H1 (cell line): ENCODE measurements at regions not wholly inside any gene's neighbourhood (a gene's known extent, or its start where the extent isn't known, plus 50 kb on each side); places are given as distances from the start of the nearest gene placed in this dataset.
"Not testable (repeated sequence)": the region's sequence is repeated elsewhere in the genome, so short reads cannot be mapped to it uniquely, and the experiment has no call there.

ENCODE experiments used
- CTCF ChIA-PET: fragments of 300-600 bp; sonication (Branson Sonifier 250); formaldehyde crosslinking; loops from one replicate; lab custom pipeline; 2021; ENCODE audit not compliant: partially characterized antibody; lab: Charles Lee
- POLR2A ChIA-PET: fragments of 300-600 bp; sonication (Branson Sonifier 250); formaldehyde crosslinking; loops from one replicate; lab custom pipeline; 2021; ENCODE audit warnings: inconsistent platforms; ENCODE audit not compliant: partially characterized antibody; lab: Charles Lee
- DNase-seq, 2 experiments: peaks; one replicate each; pipeline versions ENCODE4 v3.0.0 to v3.0.0-alpha.2; 2010 to 2022; ENCODE audit warnings: low spot score in 2 of 2, low read depth in 1 of 2, mixed read lengths in 1 of 2
- FAIRE-seq: peaks from 2 replicates; lab custom pipeline; 2011; peaks lifted over from hg19 to GRCh38; lab: Jason Lieb, UNC
- H2AFZ ChIP-seq: 2 replicates; pipeline ENCODE4 v1.8.1; 2012; ENCODE audit warnings: low read length, inconsistent platforms
- H2AK5ac ChIP-seq: 2 replicates; pipeline ENCODE4 v1.6.1; 2013; ENCODE audit warnings: low read depth, low read length
- H2BK120ac ChIP-seq: replicated peaks from 2 replicates; pipeline ENCODE3; 2013; ENCODE audit warnings: low read depth, low read length, inconsistent platforms
- H2BK12ac ChIP-seq: 2 replicates; pipeline ENCODE4 v1.6.1; 2013; ENCODE audit warnings: low read depth, low read length
- H2BK15ac ChIP-seq: 2 replicates; pipeline ENCODE4 v1.6.1; 2013; ENCODE audit warnings: low read length
- H2BK20ac ChIP-seq: 2 replicates; pipeline ENCODE4 v1.6.1; 2013; ENCODE audit warnings: low read length
- H2BK5ac ChIP-seq: 2 replicates; pipeline ENCODE4 v1.6.1; 2013; ENCODE audit warnings: low read depth, low read length
- H3K14ac ChIP-seq: 2 replicates; pipeline ENCODE4 v1.6.1; 2013; ENCODE audit warnings: inconsistent platforms; ENCODE audit not compliant: insufficient read length
- H3K18ac ChIP-seq: 2 replicates; pipeline ENCODE4 v1.6.1; 2013; ENCODE audit warnings: low read length; ENCODE audit errors: extremely low read depth
- H3K23ac ChIP-seq: 2 replicates; pipeline ENCODE4 v1.6.1; 2013; ENCODE audit warnings: inconsistent platforms; ENCODE audit not compliant: insufficient read length
- H3K23me2 ChIP-seq: 2 replicates; pipeline ENCODE4 v1.6.1; 2013; ENCODE audit warnings: low read depth, low read length
- H3K27ac ChIP-seq: 2 replicates; pipeline ENCODE4 v1.6.1; 2011; ENCODE audit warnings: low read depth, low read length, inconsistent platforms
- H3K27me3 ChIP-seq, 4 experiments: replicated peaks in 1 of 4; 1 replicate in 1 of 4; 2 replicates in 3 of 4; pipeline versions ENCODE4 v1.6.1 to v1.8.1; 2011 to 2013; ENCODE audit warnings: low read length in 3 of 4, mild to moderate bottlenecking in 3 of 4, inconsistent platforms in 2 of 4, mixed read lengths in 2 of 4, moderate library complexity in 1 of 4; ENCODE audit not compliant: control insufficient read depth in 3 of 4, insufficient read depth in 3 of 4; ENCODE audit errors: extremely low read depth in 1 of 4
- H3K36me3 ChIP-seq, 4 experiments: 2 replicates each; pipeline versions ENCODE4 v1.6.1 to v1.8.1; 2011 to 2013; ENCODE audit warnings: mild to moderate bottlenecking in 4 of 4, low read length in 3 of 4, moderate library complexity in 2 of 4, control low read depth in 1 of 4, inconsistent platforms in 1 of 4; ENCODE audit not compliant: insufficient read depth in 4 of 4, control insufficient read depth in 2 of 4
- H3K4ac ChIP-seq: replicated peaks from 2 replicates; pipeline ENCODE3; 2013; ENCODE audit warnings: low read length, low read depth, mixed read lengths, inconsistent platforms; ENCODE audit not compliant: insufficient read length
- H3K4me1 ChIP-seq, 4 experiments: replicated peaks in 1 of 4; 1 replicate in 1 of 4; 2 replicates in 3 of 4; pipeline versions ENCODE4 v1.6.1 to v1.8.1; 2011 to 2013; ENCODE audit warnings: low read length in 3 of 4, inconsistent platforms in 2 of 4, mixed read lengths in 1 of 4; ENCODE audit not compliant: insufficient read depth in 4 of 4, control insufficient read depth in 3 of 4
- H3K4me2 ChIP-seq, 2 experiments: 2 replicates each; pipeline versions ENCODE4 v1.6.1 to v1.8.1; 2011 to 2013; ENCODE audit warnings: low read depth in 2 of 2, low read length in 2 of 2, control low read depth in 1 of 2, inconsistent platforms in 1 of 2, mild to moderate bottlenecking in 1 of 2; ENCODE audit not compliant: insufficient read depth in 1 of 2
- H3K4me3 ChIP-seq, 4 experiments: fragments of 200-600, 300-600 bp in 1 of 4; sonication (generic), shearing (Covaris generic), sonication (Bioruptor Twin) in 1 of 4; 2 replicates each; pipeline versions ENCODE4 v1.5.1 to v1.8.1; 2011 to 2016; ENCODE audit warnings: low read length in 4 of 4, low read depth in 3 of 4, control low read depth in 2 of 4, inconsistent platforms in 2 of 4, mild to moderate bottlenecking in 2 of 4, mixed read lengths in 1 of 4, moderate library complexity in 1 of 4; ENCODE audit not compliant: insufficient read depth in 2 of 4; ENCODE audit errors: extremely low read depth in 1 of 4
- H3K56ac ChIP-seq: replicated peaks from 2 replicates; pipeline ENCODE3; 2013; ENCODE audit warnings: low read depth, mild to moderate bottlenecking, mixed read lengths, low read length, inconsistent platforms; ENCODE audit not compliant: insufficient read length
- H3K79me1 ChIP-seq: 2 replicates; pipeline ENCODE4 v1.6.1; 2013; ENCODE audit warnings: low read depth, low read length, control low read depth
- H3K79me2 ChIP-seq, 2 experiments: 2 replicates each; pipeline versions ENCODE4 v1.6.1 to v1.8.1; 2012 to 2013; ENCODE audit warnings: low read length in 2 of 2, mild to moderate bottlenecking in 2 of 2, inconsistent platforms in 1 of 2; ENCODE audit not compliant: insufficient read depth in 2 of 2, control insufficient read depth in 1 of 2
- H3K9ac ChIP-seq, 4 experiments: replicated peaks in 1 of 4; 1 replicate in 1 of 4; 2 replicates in 3 of 4; pipeline versions ENCODE4 v1.6.1 to v1.8.1; 2011 to 2013; ENCODE audit warnings: low read depth in 3 of 4, low read length in 3 of 4, control low read depth in 2 of 4, mild to moderate bottlenecking in 2 of 4, moderate library complexity in 2 of 4, inconsistent platforms in 1 of 4; ENCODE audit errors: extremely low read depth in 1 of 4
- H3K9me3 ChIP-seq, 2 experiments: 2 replicates each; pipeline versions ENCODE4 v1.6.1 to v1.8.1; 2012 to 2013; ENCODE audit warnings: mild to moderate bottlenecking in 2 of 2, moderate library complexity in 2 of 2, control low read depth in 1 of 2, inconsistent platforms in 1 of 2, low read depth in 1 of 2, low read length in 1 of 2, mixed read lengths in 1 of 2; ENCODE audit not compliant: insufficient read depth in 2 of 2
- H4K20me1 ChIP-seq, 2 experiments: replicated peaks in 1 of 2; 2 replicates each; pipeline versions ENCODE3 to v1.8.1; 2011 to 2013; ENCODE audit warnings: inconsistent platforms in 2 of 2, low read length in 2 of 2, mild to moderate bottlenecking in 1 of 2; ENCODE audit not compliant: insufficient read depth in 2 of 2, control insufficient read depth in 1 of 2
- H4K5ac ChIP-seq: 2 replicates; pipeline ENCODE4 v1.6.1; 2013; ENCODE audit warnings: low read length, low read depth, mixed read lengths, inconsistent platforms; ENCODE audit not compliant: insufficient read length
- H4K8ac ChIP-seq: 2 replicates; pipeline ENCODE4 v1.8.0; 2013; ENCODE audit warnings: mild to moderate bottlenecking, moderate library complexity, low read length, inconsistent platforms; ENCODE audit not compliant: insufficient read depth; ENCODE audit errors: extremely low read depth
- H4K91ac ChIP-seq: replicated peaks from 2 replicates; pipeline ENCODE3; 2013; ENCODE audit warnings: low read length, mixed read lengths, inconsistent platforms; ENCODE audit not compliant: insufficient read length
- TEAD4 ChIP-seq: IDR thresholded peaks from 2 replicates; pipeline ENCODE4 v1.6.1; 2012; ENCODE audit warnings: low read depth, low read length, inconsistent platforms, mixed read lengths
- WGBS, 2 experiments: shearing (Covaris generic) in 1 of 2; methylation state at CpG; one replicate each; pipeline versions ENCODE4 v1.1.6 to v1.1.7; 2013 to 2015; ENCODE audit warnings: low lambda C conversion rate in 2 of 2, mixed read lengths in 2 of 2, inconsistent platforms in 1 of 2, low coverage in 1 of 2, missing lambda C conversion rate in 1 of 2; ENCODE audit not compliant: insufficient replicate concordance in 2 of 2, insufficient coverage in 1 of 2, insufficient read length in 1 of 2; ENCODE audit errors: extremely low coverage in 1 of 2, missing lambda C conversion rate in 1 of 2; 5-methylcytosine and 5-hydroxymethylcytosine counted together

DNA sequence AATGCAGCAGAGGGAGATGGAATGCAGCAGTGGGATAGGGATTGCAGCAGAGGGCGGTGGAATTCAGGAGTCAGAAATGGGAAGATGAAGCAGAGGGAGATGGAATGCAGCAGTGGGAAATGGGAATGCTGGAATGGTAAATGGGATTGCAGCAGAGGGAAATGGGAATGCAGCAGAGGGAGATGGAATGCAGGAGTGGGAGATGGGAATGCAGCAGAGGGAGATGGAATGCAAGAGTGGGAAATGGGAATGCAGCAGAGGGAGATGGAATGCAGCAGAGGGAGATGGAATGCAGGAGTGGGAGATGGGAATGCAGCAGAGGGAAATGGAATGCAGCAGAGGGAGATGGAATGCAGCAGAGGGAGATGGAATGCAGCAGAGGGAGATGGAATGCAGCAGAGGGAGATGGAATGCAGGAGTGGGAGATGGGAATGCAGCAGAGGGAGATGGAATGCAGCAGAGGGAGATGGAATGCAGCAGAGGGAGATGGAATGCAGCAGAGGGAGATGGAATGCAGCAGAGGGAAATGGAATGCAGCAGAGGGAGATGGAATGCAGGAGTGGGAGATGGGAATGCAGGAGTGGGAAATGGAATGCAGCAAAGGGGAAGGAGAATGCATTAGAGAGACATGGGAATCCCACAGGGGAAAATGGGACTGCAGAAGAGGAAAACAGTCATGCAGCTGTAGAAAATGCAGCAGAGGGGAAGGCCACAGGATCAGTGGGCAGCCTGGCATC, 329.8 kb downstream of the EMP1 start:
- H3K9ac ChIP-seq, DNase-seq, H3K79me1 ChIP-seq, H3K56ac ChIP-seq, H3K4ac ChIP-seq, H2AFZ ChIP-seq, H3K79me2 ChIP-seq, H2BK120ac ChIP-seq, H3K4me1 ChIP-seq, H4K91ac ChIP-seq, H4K5ac ChIP-seq, FAIRE-seq, H3K36me3 ChIP-seq, H3K23me2 ChIP-seq, H4K20me1 ChIP-seq, H3K23ac ChIP-seq, H3K4me3 ChIP-seq, H4K8ac ChIP-seq, H3K14ac ChIP-seq, POLR2A ChIA-PET, H3K4me2 ChIP-seq, H3K27me3 ChIP-seq: not testable (repeated sequence)
- H3K9me3 ChIP-seq, result peaks cover 2 to 16% of the 10 kb centered on the region in 2 experiments; a peak in 2 of 4 replicates
- peak overlapping the region; percentile 95; the same call in 1 of the 2 replicates for H2BK12ac ChIP-seq
- peak overlapping the region; percentile 48; the same call in 1 of the 2 replicates for H3K18ac ChIP-seq
- peak overlapping the region; percentile 55; the same call in 1 of the 2 replicates for H3K27ac ChIP-seq
- peak; percentile 91 for TF ChIP-seq TEAD4
- H2AK5ac ChIP-seq, result peak overlapping the region; percentile 99; the same call in 1 of the 2 replicates
- H2BK5ac ChIP-seq, result peak overlapping the region; percentile 89
- WGBS, 2 experiments, result 87% methylated on average over 1 of the region's 1 CpG; no CpG with 5 or more reads in 1 of the 2 experiments
- 0 out of 2 replicates have a peak overlapping the region, but pooled peaks have one; percentile 34 for H2BK15ac ChIP-seq
- CTCF ChIA-PET, result interaction anchor here (0.7 to 1.0 kb wide), 3 partner anchors 12 to 381 kb away, joined by 3 read pairs; no protein-coding TSS in a partner anchor
- peak overlapping the region; percentile 84; the same call in 1 of the 2 replicates for H2BK20ac ChIP-seq
